NCI-H748 (cell line): ENCODE measurements at regions not wholly inside any gene's neighbourhood (a gene's known extent, or its start where the extent isn't known, plus 50 kb on each side); places are given as distances from the start of the nearest gene placed in this dataset.
A peak's percentile ranks its signal among the peaks of the same experiment; 100 is the strongest.

Experiments used
- DNase-seq: peaks from one replicate; lab custom pipeline; 2025; ENCODE audit not compliant: unreplicated experiment; lab: John Stamatoyannopoulos, UW

GRCh38 chr6:54632984-54633565 is 213.5 kb upstream of the FAM83B start:
- no peak for DNase-seq

DNA sequence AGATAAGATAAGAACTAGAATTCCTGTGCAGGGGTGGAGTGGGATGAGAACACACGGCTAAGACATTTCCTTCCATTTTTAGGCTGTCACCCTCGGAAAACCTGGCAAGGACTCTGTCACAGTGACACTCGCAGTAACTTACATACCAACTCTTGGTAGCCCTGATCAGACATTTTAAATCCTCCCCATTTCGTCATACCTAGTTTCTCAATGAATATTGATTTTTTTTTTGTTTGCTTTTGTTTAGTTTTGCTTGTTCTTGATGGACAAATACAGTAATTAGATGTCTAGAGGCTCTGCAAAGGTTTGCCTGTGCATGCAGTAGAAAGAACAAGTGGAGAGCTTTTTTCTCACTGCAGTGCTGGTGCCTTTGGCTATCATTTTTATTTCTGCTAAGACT is 213.0 kb upstream of the FAM83B start:
- peak; percentile 29 for DNase-seq

DNA sequence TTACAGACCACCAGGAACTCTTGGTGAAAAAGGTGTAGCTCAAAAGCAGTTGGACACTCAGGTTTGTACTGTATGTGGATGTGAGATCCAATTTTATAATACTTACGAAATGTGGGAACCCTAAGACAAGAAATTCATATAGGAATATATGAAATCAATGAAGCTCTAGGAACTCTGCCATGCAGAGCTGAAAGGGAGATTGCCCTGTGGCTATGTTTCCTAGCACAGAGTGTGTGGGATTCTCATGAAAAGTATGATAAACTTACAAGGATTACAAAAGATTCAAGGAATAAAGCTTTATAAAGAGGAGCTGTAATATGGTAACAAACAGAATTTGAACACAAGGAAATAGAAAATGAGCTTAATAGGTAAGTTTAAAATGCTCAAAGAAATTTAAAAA is 205.7 kb upstream of the FAM83B start:
- DNase-seq: no peak

DNA sequence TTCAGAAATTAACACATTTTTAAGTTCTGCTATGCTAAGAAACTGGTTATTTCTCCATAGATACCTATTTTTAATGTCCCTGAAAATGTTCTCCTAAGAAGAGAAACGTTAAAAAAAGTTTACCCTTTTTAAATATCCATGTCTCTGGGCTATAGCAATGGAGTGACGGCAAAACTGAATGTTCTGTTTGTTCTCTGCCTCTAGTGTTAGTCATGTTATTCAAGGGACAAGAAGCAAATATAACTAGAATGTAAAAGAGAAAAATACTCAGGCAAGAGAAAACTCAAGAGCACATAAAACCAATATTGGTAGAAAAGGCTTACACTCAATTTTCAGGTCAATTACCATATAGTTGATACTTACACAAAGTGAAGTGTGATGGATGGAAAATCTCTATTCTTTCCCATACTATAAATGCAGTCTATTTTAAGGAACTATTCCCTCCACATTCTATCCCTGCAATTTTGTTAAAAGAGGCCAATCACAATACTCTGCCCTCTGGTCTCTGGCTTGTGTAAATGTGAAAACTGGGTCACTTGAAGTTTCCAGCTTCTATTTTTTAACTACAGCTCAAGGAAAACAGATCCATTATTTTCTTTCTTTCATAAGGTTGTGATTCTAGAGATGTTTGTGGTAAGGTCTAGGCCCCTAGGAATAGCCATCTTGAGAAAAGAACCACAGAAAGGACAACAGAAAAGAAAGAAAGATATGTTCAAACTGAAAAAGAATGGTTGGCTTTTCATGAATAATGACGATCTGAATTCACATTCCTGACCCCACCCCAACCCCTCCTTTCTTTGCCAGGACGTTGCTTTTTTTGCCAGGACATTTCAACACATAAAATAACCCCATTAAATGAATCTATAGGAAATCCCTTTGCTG is 200.3 kb upstream of the FAM83B start:
- DNase-seq: no peak

DNA sequence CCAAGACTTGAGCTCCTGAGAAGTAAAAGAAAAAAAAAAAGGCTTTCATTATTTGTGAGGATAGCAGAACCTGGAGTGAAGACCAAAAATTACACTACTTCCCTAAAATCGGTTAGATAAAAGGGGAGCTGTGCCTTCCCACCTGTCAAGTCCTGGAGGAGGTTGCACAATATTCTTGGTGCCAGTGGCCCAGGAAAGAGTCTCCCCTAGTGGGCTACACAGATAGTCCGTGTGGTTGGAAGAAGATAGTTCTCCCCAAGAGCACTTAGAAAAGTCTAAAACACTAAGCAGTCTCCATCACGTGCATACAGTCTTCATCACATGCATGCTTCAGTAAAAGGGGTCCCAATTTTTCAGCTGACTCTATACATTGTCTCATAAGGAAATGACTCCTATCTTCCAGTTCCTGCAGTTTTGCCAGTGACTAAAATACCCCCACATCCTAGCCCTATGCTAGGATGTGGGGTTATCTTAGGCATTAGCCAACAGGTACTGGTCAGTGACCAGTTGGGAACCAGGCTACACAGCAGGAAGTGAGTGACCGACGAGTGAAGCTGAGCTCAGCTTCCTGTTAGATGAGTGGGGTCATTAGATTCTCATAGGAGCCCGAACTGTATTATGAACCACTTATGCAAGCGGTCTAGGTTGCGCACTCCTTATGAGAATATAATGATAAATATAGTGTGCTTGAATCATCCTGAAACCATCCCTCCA is 199.5 kb upstream of the FAM83B start:
- DNase-seq: peak; percentile 8

DNA sequence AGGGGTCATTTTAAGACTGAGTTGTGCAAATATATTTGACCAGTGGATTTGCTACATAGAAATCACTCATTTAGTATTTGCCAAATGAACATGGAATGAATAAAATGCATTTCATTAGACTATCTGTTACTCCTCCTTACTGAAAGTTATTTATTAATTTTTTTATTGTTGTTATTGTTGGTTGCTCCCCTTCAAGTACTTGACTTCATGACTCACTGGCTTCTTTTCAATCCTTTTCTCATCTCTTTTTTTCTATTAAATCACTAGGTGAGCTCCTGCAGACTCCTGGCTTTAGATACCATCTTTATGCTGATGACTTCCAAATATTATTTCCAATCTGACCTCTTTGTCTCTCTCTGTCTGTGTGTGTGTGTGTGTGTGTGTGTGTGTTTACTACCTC is 192.2 kb upstream of the FAM83B start:
- DNase-seq: no peak

- DNase-seq: peak; percentile 82
These were observed 191.4 kb upstream of the FAM83B start for GRCh38 chr6:54655162-54655561.

DNA sequence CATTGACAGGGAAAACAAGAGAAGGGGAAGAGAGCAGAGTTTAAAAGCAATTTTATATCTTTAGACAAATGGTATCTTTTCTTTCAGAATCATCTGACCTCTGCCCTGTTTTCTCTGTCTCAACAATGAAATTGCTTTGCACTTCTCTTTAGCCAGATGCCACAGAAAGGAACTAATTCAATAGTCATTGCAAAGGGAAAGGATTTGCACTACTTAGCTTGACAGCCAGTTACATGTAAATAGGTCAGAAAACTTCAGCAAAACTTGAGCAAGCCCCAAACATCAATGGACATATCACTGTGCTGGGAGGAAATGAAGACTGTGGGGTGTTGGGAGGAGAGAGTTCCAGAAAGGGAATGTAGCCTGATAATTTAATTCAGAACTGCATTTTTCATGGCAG is 181.3 kb upstream of the FAM83B start:
- no peak for DNase-seq

DNA sequence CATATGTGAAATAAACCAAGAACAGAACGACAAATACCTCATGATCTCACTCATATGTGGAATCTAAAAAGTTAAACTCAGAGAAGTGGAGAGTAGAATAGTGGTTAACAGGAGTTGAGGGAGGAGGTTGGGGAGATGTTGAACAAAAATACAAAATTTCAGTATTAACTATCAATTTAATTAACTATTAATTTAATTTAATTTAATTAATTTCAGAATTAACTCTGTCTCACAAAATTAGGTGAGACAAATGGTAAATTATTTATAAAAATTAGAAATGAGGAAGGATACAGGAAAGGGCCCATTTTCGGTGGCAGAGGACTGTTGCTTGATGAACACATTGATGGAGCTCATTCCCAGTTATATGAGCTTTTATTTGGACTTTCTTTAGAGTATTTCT is 166.0 kb upstream of the FAM83B start:
- DNase-seq: no peak

DNA sequence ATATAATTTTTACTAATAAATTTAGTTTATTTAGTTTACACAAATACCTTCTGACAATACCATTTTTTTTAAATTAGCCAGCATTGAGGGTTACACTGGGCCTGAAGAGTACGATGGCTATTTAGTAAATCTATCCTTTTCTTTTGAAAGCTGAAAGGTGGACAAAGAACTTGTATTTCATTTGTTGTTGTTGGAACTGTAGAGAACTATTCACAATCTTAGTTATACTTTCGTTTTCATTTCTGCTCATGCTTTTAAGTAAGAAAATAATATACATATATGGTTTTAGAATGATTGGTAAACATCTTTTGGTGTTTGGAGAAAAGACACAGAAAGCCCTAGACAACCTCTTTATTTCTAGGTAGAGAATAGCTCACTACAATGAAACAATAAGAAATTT is 165.3 kb upstream of the FAM83B start:
- no peak for DNase-seq

GRCh38 chr6:54681987-54682386 is 164.6 kb upstream of the FAM83B start:
- no peak for DNase-seq

GRCh38 chr6:54689620-54690019 is 157.0 kb upstream of the FAM83B start:
- no peak for DNase-seq

DNA sequence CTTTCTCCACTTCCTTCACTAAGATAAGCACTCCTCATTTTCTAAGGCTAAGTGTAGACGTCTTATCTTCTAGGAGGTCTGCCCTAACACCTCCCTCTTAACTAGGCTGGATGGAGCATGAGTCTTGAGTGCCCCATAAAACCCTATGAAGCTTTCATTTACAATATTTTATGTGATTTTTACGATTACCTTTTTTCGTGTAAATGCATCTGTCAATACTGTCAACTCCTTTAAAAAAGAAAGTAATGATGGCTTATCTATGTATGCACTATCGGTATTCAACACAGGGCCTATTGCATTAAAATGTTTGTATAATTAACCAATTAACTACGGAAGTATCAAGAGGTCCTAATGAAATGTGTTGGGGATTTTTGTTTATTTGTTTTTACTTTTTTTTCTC is 156.0 kb upstream of the FAM83B start:
- no peak for DNase-seq

DNA sequence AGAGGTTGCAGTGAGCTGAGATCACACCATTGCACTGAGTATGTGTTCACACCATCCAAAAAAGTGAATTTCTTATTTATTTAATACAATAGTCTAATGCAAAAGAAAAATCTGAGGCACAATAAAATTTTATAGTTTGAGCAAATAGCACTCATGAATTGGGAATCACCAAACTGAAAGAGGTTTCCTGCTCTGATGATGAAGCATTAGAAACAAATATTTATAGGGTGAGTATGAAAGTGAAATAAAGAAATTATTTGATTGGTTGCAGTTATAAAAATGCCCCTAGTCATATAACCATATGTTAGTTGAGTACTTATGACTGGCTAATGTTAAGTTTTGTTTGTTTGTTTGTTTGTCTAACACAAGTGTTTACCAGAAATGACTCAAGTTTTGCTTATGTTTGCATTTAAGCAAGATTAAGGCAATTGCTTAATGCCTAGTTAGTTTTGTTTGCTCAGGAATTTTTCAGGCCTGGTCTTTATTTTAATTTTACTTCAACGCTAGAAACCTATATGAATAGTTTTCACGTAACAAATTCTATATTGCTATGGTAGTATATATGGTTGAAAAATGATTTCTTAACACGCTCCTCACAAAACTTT is 151.5 kb upstream of the FAM83B start:
- no peak for DNase-seq

DNA sequence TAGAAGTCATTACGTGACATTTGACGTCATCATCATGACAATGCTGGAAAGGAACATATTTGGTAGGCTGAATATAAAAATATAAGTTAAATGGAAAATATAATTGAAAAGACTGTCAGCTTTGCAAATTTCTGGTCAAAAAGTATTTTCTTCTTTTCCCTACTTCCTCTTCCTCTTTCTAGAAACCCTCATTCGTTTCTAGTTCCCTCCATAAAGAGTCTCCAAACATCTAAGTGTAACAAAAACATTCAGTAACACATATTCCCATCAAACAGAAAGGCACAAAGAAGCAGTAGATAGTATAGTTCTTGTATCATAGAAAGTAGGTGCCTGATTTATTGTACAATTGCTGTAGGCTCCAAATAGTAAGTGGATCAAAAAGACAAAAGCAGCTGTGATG is 150.8 kb upstream of the FAM83B start:
- no peak for DNase-seq

GRCh38 chr6:54697424-54697823 is 149.1 kb upstream of the FAM83B start:
- DNase-seq: peak; percentile 82

DNA sequence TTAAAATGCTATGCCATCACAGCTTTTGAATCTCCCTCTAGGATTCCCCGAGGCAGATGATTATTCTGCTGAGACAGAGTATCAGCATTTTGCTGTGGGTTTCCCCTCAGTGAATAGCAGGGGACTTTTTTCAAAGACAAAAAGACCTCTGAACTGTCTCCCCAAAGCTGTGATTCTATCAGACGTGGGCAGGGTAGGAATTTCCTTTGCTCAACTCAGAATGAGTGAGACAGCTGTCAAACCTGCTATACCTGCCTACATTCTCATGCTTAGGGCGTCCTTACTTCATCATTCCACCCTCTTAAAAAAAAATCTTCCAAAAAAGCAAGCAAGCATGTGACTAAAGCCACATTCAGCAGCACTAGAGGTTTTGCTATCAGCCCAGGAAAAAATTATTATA is 147.6 kb upstream of the FAM83B start:
- DNase-seq: no peak

DNA sequence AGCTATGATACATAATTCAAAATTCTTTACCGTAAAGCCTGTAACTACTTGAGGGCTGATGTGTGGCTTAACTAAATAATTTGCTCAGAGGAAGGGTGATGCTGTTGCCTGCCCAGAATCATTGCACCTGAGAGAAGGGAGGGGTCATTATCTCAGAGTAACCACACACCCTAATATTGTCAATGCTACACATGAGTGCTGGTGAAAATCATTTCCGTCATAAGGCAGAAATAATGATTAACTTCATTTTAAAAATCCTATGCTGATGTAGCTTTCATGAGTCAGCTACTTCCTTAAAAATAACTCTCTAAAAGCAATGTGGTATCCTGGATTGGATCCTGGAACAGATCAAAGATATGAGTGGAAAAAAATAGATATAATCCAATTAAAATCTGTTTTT is 146.4 kb upstream of the FAM83B start:
- DNase-seq: no peak

GRCh38 chr6:54702772-54703171 is 143.8 kb upstream of the FAM83B start:
- DNase-seq: no peak

DNA sequence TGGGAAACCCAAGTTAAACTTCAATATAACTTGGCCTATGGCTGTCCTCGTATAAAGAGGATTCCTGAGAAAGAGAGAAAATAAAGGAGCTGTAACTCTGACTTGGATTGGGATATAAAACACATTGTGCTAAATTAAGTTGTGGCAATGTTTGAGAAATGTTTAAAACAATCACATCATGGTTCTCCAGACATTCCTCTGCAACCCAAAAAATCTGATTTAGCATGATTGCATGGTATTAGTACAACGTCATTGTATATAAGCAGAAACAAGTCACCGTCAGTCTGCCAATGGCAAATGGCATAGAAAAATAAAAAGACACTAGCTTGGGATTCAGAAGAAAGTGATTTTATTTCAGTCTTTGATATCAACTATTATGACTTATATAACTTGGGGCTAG is 140.2 kb upstream of the FAM83B start:
- DNase-seq: no peak

- no peak for DNase-seq
These were observed 139.5 kb upstream of the FAM83B start for GRCh38 chr6:54706844-54707605.
